Activated T-cell treated with anti-CD3 and anti-CD28 coated beads for 4 hours (primary cell): ENCODE measurements at regions not wholly inside any gene's neighbourhood (a gene's known extent, or its start where the extent isn't known, plus 50 kb on each side); places are given as distances from the start of the nearest gene placed in this dataset.
A peak's percentile ranks its signal among the peaks of the same experiment; 100 is the strongest.
"Not testable (repeated sequence)": the region's sequence is repeated elsewhere in the genome, so short reads cannot be mapped to it uniquely, and the experiment has no call there.

Source experiments
- DNase-seq: peaks from one replicate; pipeline ENCODE4 v3.0.0-alpha.2; 2020

GRCh38 chr14:65834812-65835211 lies 422.3 kb downstream of the FUT8 start:
- no peak for DNase-seq

GRCh38 chr14:65835501-65835900 lies 423.0 kb downstream of the FUT8 start:
- DNase-seq, result no peak

- no peak for DNase-seq
Observed at GRCh38 chr14:65838565-65838964, 426.0 kb downstream of the FUT8 start.

- no peak for DNase-seq
Observed at GRCh38 chr14:65840118-65840751, 427.7 kb downstream of the FUT8 start.

- DNase-seq, result no peak
Observed at GRCh38 chr14:65840786-65841185, 428.3 kb downstream of the FUT8 start.

- DNase-seq, result no peak
Observed at GRCh38 chr14:65846196-65846868, 433.8 kb downstream of the FUT8 start.

GRCh38 chr14:65847075-65847847 lies 434.7 kb downstream of the FUT8 start:
- DNase-seq, result peak; percentile 40

- not testable (repeated sequence) for DNase-seq
Observed at GRCh38 chr14:65847931-65848330, 435.4 kb downstream of the FUT8 start.

- no peak for DNase-seq
Observed at GRCh38 chr14:65849091-65849490, 436.6 kb downstream of the FUT8 start.

- DNase-seq, result no peak
Observed at GRCh38 chr14:65849558-65849957, 437.0 kb downstream of the FUT8 start.

GRCh38 chr14:65850429-65851135 lies 438.1 kb downstream of the FUT8 start:
- DNase-seq, result peak; percentile 36

GRCh38 chr14:65852689-65853088 lies 440.2 kb downstream of the FUT8 start:
- DNase-seq, result no peak

GRCh38 chr14:65853407-65853955 lies 441.0 kb downstream of the FUT8 start:
- DNase-seq, result no peak

GRCh38 chr14:65854215-65854614 lies 441.7 kb downstream of the FUT8 start:
- DNase-seq, result no peak

GRCh38 chr14:65860956-65861611 lies 448.6 kb downstream of the FUT8 start:
- DNase-seq, result no peak

GRCh38 chr14:65864549-65864948 lies 452.0 kb downstream of the FUT8 start:
- no peak for DNase-seq

- DNase-seq, result no peak
Observed at GRCh38 chr14:65864984-65865383, 452.5 kb downstream of the FUT8 start.

- DNase-seq, result no peak
Observed at GRCh38 chr14:65866448-65866847, 453.9 kb downstream of the FUT8 start.

GRCh38 chr14:65866886-65867285 lies 454.4 kb downstream of the FUT8 start:
- no peak for DNase-seq

- DNase-seq, result no peak
Observed at GRCh38 chr14:65867333-65867732, 454.8 kb downstream of the FUT8 start.

- no peak for DNase-seq
Observed at GRCh38 chr14:65872536-65872935, 460.0 kb downstream of the FUT8 start.

GRCh38 chr14:65877166-65877565 lies 464.6 kb downstream of the FUT8 start:
- DNase-seq, result no peak

- no peak for DNase-seq
Observed at GRCh38 chr14:65877624-65878023, 465.1 kb downstream of the FUT8 start.
